Spleen (tissue), 7 donors: ENCODE measurements at regions not wholly inside any gene's neighbourhood (a gene's known extent, or its start where the extent isn't known, plus 50 kb on each side); places are given as distances from the start of the nearest gene placed in this dataset.

Experiments
- POLR2A ChIP-seq, 3 donors: fragments of 450-650 bp; IDR thresholded peaks; one replicate each; pipeline ENCODE4 v1.5.1; 2017; ENCODE audit warnings: antibody characterized with exemption in 3 of 3, mild to moderate bottlenecking in 1 of 3
- POLR2AphosphoS5 ChIP-seq, 3 donors: sonication (generic); formaldehyde crosslinking; IDR thresholded peaks; one replicate each; pipeline ENCODE4 v1.5.1; 2017; ENCODE audit warnings: antibody characterized with exemption in 3 of 3
- TF ChIP-seq, protein P1 (sequence below), 11 experiments: fragments of 200-600 bp in 7 of 11; fragments of 450-650 bp in 4 of 11; sonication (generic) in 4 of 11; IDR thresholded peaks in 8 of 11; conservative IDR thresholded peaks in 3 of 11; 1 replicate in 7 of 11; 2 replicates in 4 of 11; pipeline versions ENCODE4 v1.4.0 to v1.8.0; 2016 to 2021; ENCODE audit warnings: antibody characterized with exemption in 11 of 11, inconsistent platforms in 4 of 11, mild to moderate bottlenecking in 1 of 11
- donor health status: DM: no; HTN: no; CAD: no; lungs with moderate emphysema.
- donor health status: DM: no; HTN: no; CAD: no.
- donor health status: DM: no; HTN: no; CAD: no.

DNA sequence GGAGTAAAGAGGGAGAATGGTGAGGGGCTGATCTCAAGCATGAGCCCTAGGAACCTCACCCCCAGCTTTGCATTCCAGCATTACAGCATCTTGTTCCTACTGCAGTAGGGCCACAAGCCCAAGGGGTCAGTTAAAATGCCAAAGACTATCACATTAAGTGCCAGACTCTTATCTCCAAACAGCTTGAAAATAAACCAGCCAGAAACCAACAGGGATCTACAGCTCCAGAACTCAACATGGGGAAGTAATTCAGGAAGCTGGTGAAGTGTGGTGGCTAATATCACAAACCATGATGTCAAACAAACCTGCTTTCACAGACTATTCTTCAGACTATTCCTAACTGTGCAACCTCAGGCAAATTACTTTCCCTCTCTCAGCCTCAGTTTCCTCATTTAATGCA, 278.3 kb downstream of the TNS1 start:
- TF ChIP-seq, protein P1, sequence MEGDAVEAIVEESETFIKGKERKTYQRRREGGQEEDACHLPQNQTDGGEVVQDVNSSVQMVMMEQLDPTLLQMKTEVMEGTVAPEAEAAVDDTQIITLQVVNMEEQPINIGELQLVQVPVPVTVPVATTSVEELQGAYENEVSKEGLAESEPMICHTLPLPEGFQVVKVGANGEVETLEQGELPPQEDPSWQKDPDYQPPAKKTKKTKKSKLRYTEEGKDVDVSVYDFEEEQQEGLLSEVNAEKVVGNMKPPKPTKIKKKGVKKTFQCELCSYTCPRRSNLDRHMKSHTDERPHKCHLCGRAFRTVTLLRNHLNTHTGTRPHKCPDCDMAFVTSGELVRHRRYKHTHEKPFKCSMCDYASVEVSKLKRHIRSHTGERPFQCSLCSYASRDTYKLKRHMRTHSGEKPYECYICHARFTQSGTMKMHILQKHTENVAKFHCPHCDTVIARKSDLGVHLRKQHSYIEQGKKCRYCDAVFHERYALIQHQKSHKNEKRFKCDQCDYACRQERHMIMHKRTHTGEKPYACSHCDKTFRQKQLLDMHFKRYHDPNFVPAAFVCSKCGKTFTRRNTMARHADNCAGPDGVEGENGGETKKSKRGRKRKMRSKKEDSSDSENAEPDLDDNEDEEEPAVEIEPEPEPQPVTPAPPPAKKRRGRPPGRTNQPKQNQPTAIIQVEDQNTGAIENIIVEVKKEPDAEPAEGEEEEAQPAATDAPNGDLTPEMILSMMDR (IDR thresholded peaks at IDR 0.05 in 8 of 11, conservative IDR thresholded peaks at IDR 0.05 in 3 of 11) = no peak
- TF ChIP-seq POLR2AphosphoS5 (IDR thresholded peaks at IDR 0.05) (no peak), POLR2A (IDR thresholded peaks at IDR 0.05) (no peak)
